ENCODE measurements at regions not wholly inside any gene's neighbourhood (a gene's known extent, or its start where the extent isn't known, plus 50 kb on each side); places are given as distances from the start of the nearest gene placed in this dataset.

DNA sequence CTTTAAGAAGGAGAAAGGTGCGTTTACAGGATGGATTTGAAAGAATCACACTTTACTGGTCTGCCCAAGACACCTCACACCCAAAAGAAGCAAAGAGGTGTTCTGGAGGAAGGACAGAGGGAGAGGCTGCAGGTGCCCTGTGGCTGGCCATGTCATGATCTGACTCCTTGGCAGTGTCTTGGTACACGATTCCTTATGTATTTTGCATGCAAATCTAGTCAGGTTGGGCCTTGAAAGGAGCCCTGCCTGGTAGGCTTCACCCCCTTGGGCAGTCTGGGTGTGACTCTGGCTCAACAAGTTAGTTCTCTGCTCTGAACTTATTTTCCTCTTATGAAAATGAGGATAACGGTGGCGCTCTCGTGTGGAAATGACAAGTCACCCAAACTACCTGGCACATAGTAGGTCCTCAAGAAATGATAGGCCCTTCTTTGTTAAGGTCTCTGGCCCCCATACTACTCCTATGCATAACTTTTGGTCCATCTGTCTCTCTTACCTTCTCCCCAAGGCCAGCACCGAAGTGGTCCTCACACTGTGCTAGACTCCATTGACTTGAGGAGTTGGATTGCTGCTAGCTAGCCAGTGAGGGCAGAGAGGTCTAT, 212.5 kb downstream of the SEMA6A start:
- no peak for DNase-seq (ENCODE audit: low spot score)

DNA sequence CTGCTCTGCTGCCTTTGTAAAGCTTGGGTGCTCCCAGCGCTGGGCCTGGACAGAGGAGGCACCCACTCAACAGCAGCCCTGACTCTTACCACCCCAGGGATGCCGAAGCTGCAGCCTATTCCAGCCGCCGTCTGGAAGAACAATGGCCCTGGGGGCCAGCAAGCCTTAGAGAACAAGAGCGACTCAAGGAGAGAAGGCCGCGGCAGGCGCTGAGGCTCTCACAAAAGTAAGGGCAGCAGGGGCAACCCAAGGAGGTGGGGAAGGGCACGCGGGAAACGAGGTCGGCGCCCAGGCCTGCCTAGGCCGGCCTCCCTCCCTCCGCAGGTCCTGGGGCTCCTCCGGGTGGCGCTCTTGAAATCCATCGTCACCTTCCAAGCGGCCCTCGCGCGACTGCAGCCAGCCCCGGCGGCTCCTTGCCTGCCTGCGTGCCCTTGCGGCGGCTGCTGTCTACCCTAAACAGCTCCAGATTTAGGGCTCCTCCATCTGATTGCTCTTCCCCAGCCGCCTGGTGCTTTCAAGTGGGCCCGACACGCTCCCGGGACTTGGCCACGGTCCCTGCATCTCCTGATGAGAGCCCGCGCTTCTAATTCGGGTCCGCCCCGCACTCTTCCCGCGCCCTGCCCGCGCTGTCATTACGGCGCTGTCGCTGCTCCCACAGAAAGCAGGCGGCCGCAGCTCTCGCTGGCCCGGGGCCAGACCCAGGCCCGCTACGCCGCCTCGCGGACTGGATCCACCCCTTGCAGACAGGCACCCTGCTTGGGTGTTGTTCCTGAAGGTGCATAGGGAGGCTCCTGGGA, 213.3 kb downstream of the SEMA6A start:
- DNase-seq (ENCODE audit: low spot score): no peak

- DNase-seq (ENCODE audit: low spot score): no peak
Observed at GRCh38 chr5:116360008-116360853, 214.4 kb downstream of the SEMA6A start.

DNA sequence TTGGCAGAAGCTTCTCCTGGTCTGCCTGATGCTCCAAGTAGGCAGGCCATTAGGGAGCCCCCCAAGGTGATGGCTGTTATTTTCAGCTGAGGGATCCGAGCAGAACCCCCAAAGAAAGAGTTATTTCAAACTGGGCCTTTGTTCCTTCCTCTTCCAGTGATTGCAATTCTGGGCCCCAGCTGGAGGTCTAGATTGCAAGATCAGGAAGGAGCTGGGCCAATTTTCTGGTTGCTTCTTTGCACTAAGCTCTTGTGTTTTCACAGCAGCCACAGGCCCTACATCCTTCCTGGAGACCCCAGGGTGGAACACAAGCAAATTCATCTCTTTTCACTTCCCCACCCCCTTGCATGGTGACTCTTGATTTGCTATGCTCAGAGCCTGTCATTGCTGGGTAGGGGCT, 215.0 kb downstream of the SEMA6A start:
- no peak for DNase-seq (ENCODE audit: low spot score)

- DNase-seq (ENCODE audit: low spot score): no peak
Observed at GRCh38 chr5:116358911-116359418, 215.7 kb downstream of the SEMA6A start.

DNA sequence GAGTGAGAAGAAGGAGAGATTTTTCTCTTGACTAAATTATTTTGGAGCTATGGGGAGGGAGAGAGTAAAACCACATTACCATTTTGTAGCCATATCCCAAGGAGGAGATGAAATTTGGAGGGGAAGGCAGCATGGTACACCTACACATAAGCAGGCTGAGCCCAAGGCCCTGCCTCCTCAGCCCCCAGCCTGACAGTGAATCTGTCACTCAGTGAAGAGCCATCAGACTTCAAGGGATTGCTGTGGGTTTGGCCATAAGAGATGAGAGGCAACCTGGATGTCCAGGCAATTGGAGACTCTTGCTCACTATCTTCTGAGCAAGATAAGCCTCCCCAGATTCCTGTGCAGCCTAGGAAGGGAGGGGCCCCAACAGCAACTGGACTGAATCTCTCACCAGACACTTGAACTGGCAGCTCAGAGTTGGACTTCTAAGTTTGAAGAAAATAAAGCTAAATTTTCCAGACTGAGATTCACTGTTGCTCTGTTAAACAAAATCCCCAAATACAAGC, 216.6 kb downstream of the SEMA6A start:
- DNase-seq (ENCODE audit: low spot score): no peak

DNA sequence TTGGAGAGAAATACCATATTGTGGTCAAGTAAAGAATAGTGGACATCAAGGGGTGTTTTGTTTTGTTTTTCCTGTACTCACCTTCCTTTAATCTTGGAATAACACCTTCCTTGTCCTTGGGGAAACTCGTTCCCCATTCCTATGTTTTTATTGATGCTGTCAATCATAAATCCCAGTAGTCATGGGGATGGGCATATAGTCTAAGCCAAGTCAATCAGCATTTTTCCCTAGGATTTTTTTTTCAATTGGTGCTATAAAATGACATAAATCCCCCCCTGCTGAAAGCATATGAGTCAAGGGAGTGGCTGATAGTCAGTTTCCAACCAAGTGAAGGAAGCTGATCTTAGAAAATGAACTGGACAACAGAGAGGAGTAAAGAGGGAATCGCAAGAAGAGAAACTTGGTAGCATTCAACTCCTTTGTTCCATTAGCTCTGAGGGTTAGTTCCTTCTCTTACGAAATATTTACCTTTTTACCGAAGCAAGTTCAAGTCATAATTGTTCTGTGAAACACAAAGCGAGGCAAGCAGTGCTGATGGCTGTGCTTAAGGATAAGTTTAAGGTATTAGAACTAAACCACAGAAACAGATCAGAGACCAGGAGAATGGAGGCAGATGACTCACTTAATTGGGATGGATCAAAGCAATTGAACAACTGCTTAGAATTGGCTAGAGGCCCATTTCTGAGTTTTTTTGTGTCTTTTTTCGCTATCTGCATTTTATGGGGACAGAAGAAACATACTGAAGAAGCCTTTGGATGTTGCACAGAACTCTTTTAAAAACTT, 218.6 kb downstream of the SEMA6A start:
- no peak for DNase-seq (ENCODE audit: low spot score)

DNA sequence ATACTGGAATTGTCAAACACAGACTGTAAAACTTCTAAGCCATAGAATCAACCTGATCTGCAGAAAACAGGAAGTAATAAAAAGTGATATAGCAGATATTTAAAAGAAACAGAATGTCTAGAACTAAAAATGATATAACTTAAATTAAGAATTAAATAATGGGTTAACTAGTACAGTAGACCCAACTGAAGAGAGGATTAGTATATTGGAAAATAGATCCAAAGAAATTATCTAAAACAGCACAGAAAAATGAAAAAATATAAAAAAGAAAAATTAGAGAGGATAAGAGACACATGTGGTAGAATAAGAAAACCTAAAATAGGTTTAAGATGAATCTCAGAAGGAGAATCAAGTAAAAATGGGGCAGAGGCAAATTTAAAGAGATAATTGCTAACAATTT, 219.9 kb downstream of the SEMA6A start:
- no peak for DNase-seq (ENCODE audit: low spot score)

- DNase-seq (ENCODE audit: low spot score): no peak
Observed at GRCh38 chr5:116347657-116348056, 227.0 kb downstream of the SEMA6A start.

DNA sequence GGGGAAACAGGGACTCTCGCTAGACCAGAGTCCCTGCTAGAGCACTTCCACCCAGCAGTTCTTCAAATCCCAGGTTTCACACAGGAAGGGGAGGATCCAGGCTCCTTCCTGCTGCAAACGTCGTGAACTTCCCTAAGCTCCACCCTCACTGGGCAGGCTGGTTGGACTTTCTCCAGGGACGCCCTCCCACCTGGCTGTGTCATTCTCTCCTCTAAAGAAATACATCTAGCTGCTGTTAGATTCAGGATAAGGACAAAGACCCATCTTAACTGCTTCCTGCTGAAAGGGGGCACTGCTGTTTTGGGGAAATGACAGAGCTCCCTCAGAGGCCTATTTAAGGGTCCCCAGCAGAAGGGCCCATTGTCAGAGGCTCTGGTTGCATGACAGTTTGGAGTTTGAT, 230.7 kb downstream of the SEMA6A start:
- peak; percentile 10 for DNase-seq (ENCODE audit: low spot score)
